Esophagus squamous epithelium (tissue), 4 donors: ENCODE measurements at regions not wholly inside any gene's neighbourhood (a gene's known extent, or its start where the extent isn't known, plus 50 kb on each side); places are given as distances from the start of the nearest gene placed in this dataset.
"Not testable (repeated sequence)": the region's sequence is repeated elsewhere in the genome, so short reads cannot be mapped to it uniquely, and the experiment has no call there.

Experiments used
- POLR2A ChIP-seq, 4 donors: fragments of 450-650 bp; IDR thresholded peaks; one replicate each; pipeline ENCODE4 v1.6.1; 2017; ENCODE audit warnings: antibody characterized with exemption in 4 of 4, mild to moderate bottlenecking in 4 of 4, moderate library complexity in 3 of 4
- TF ChIP-seq, protein P1 (sequence below), 6 experiments: fragments of 450-650 bp in 4 of 6; fragments of 200-600 bp in 2 of 6; sonication (generic) in 2 of 6; IDR thresholded peaks; one replicate each; pipeline ENCODE4 v1.5.1; 2016 to 2019; ENCODE audit warnings: antibody characterized with exemption in 6 of 6, mild to moderate bottlenecking in 4 of 6, moderate library complexity in 4 of 6

DNA sequence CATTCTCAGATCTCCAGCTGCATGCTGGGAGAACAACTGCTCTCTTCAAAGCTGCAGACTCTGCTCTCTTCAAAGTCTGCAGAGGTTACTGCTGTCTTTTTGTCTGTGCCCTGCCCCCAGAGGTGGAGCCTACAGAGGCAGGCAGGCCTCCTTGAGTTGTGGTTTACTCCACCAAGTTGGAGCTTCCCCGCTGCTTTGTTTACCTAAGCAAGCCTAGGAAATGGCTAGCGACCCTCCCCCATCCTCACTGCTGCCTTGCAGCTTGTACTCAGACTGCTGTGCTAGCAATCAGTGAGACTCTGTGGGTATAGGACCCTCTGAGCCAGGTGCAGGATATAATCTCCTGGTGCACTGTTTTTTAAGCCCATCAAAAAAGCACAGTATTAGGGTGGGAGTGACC, 591.7 kb downstream of the ALG10 start:
- TF ChIP-seq, protein P1, sequence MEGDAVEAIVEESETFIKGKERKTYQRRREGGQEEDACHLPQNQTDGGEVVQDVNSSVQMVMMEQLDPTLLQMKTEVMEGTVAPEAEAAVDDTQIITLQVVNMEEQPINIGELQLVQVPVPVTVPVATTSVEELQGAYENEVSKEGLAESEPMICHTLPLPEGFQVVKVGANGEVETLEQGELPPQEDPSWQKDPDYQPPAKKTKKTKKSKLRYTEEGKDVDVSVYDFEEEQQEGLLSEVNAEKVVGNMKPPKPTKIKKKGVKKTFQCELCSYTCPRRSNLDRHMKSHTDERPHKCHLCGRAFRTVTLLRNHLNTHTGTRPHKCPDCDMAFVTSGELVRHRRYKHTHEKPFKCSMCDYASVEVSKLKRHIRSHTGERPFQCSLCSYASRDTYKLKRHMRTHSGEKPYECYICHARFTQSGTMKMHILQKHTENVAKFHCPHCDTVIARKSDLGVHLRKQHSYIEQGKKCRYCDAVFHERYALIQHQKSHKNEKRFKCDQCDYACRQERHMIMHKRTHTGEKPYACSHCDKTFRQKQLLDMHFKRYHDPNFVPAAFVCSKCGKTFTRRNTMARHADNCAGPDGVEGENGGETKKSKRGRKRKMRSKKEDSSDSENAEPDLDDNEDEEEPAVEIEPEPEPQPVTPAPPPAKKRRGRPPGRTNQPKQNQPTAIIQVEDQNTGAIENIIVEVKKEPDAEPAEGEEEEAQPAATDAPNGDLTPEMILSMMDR (IDR thresholded peaks at IDR 0.05) = not testable (repeated sequence)
- not testable (repeated sequence) for TF ChIP-seq POLR2A (IDR thresholded peaks at IDR 0.05)
